HCT116 (cell line): ENCODE measurements at regions not wholly inside any gene's neighbourhood (a gene's known extent, or its start where the extent isn't known, plus 50 kb on each side); places are given as distances from the start of the nearest gene placed in this dataset.

Source experiments
- ATAC-seq: fragments of 200-7000 bp; cut with Tn5 transposase; 2 replicates; pipeline ENCODE4 v1.9.1; 2020; ENCODE audit warnings: mild to moderate bottlenecking, moderate library complexity
- BruUV-seq: library from RNA; stranded (reverse); fragments of 400-500 nt; replicated peaks from 2 replicates; lab custom pipeline; 2021; lab: Mats Ljungman, UMichigan
- CTCF ChIA-PET: fragments of 300-600 bp; sonication (Branson Sonifier 250); formaldehyde crosslinking; loops from one replicate; lab custom pipeline; 2021; ENCODE audit warnings: antibody characterized with exemption; lab: Charles Lee
- POLR2A ChIA-PET: fragments of 300-600, 350-600 bp; sonication (Branson Sonifier 250); formaldehyde crosslinking; loops from one replicate; lab custom pipeline; 2021; ENCODE audit warnings: antibody characterized with exemption; lab: Charles Lee
- RAD21 ChIA-PET, 2 experiments: fragments of 300-600 bp; sonication (Branson Sonifier 250); formaldehyde crosslinking; loops; one replicate each; lab custom pipeline; 2023; ENCODE audit warnings: low total read pairs in 2 of 2; ENCODE audit not compliant: uncharacterized antibody in 2 of 2, unreplicated experiment in 2 of 2, low non-redundant PET in 1 of 2; lab: Charles Lee
- DNase-seq: peaks from one replicate; pipeline ENCODE4 v3.0.0-alpha.2; 2010; ENCODE audit warnings: low read depth, low spot score
- H2AFZ ChIP-seq: fragments of 200-600 bp; shearing (Covaris generic), sonication (generic); 2 replicates; pipeline ENCODE4 v1.6.1; 2017; ENCODE audit warnings: low read depth, mixed run types, mixed read lengths, antibody characterized with exemption, low read length; ENCODE audit not compliant: poor library complexity, severe bottlenecking
- H3K27ac ChIP-seq: 2 replicates; pipeline ENCODE4 v1.5.1; 2012; ENCODE audit warnings: low read depth, low read length
- H3K27me3 ChIP-seq: fragments of 200-600 bp; sonication (generic); 2 replicates; pipeline ENCODE4 v1.6.1; 2016; ENCODE audit warnings: mixed run types, low read length, mixed read lengths; ENCODE audit not compliant: insufficient read depth
- H3K36me3 ChIP-seq, 2 experiments: fragments of 200-500 bp in 1 of 2; fragments of 200-600 bp in 1 of 2; sonication (Bioruptor generic) in 1 of 2; sonication (generic) in 1 of 2; 2 replicates each; pipeline versions ENCODE4 v1.5.1 to v1.6.1; 2014 to 2016; ENCODE audit warnings: low read length in 2 of 2, inconsistent platforms in 1 of 2, mixed read lengths in 1 of 2, mixed run types in 1 of 2; ENCODE audit not compliant: insufficient read depth in 2 of 2, control insufficient read depth in 1 of 2
- H3K4me1 ChIP-seq, 2 experiments: fragments of 200-600 bp in 1 of 2; sonication (generic) in 1 of 2; 2 replicates each; pipeline versions ENCODE4 v1.5.1 to v1.6.1; 2012 to 2017; ENCODE audit warnings: low read length in 2 of 2, inconsistent platforms in 1 of 2, mild to moderate bottlenecking in 1 of 2, mixed read lengths in 1 of 2, mixed run types in 1 of 2, moderate library complexity in 1 of 2; ENCODE audit not compliant: insufficient read depth in 2 of 2, control insufficient read depth in 1 of 2
- H3K4me2 ChIP-seq: fragments of 200-600 bp; sonication (generic); 2 replicates; pipeline ENCODE4 v1.6.1; 2017; ENCODE audit warnings: mixed run types, low read length, mixed read lengths
- H3K4me3 ChIP-seq, 2 experiments: fragments of 200-600 bp in 1 of 2; sonication (generic) in 1 of 2; replicated peaks in 1 of 2; 2 replicates each; pipeline ENCODE4 v1.5.1; 2011 to 2016; ENCODE audit warnings: low read length in 2 of 2, control low read depth in 1 of 2, low read depth in 1 of 2, mild to moderate bottlenecking in 1 of 2, mixed read lengths in 1 of 2, mixed run types in 1 of 2
- H3K79me2 ChIP-seq: fragments of 200-600 bp; sonication (generic); 2 replicates; pipeline ENCODE4 v1.6.1; 2017; ENCODE audit warnings: mild to moderate bottlenecking, mixed run types, low read length, moderate library complexity, mixed read lengths; ENCODE audit not compliant: insufficient read depth
- H3K9ac ChIP-seq: fragments of 200-600 bp; sonication (generic); 2 replicates; pipeline ENCODE4 v1.6.1; 2016; ENCODE audit warnings: low read length, mixed read lengths
- H3K9me2 ChIP-seq: fragments of 200-600 bp; sonication (generic), shearing (Covaris generic); 2 replicates; pipeline ENCODE4 v1.6.1; 2017; ENCODE audit warnings: mixed run types, mild to moderate bottlenecking, moderate library complexity; ENCODE audit not compliant: insufficient read depth
- H3K9me3 ChIP-seq, 2 experiments: fragments of 200-500 bp in 1 of 2; fragments of 200-600 bp in 1 of 2; sonication (Bioruptor generic) in 1 of 2; sonication (generic) in 1 of 2; 2 replicates each; pipeline ENCODE4 v1.6.1; 2014 to 2017; ENCODE audit warnings: low read length in 2 of 2, mixed read lengths in 2 of 2, inconsistent platforms in 1 of 2, low read depth in 1 of 2, mild to moderate bottlenecking in 1 of 2, mixed run types in 1 of 2, moderate library complexity in 1 of 2; ENCODE audit not compliant: control insufficient read depth in 1 of 2, insufficient read depth in 1 of 2
- H4K20me1 ChIP-seq: fragments of 200-600 bp; sonication (generic), shearing (Covaris generic); 2 replicates; pipeline ENCODE4 v1.6.1; 2017; ENCODE audit warnings: mixed run types, mild to moderate bottlenecking, moderate library complexity; ENCODE audit not compliant: insufficient read depth
- CBX3 ChIP-seq: IDR thresholded peaks from 2 replicates; pipeline ENCODE4 v1.6.1; 2012; ENCODE audit warnings: low read depth
- CEBPB ChIP-seq: IDR thresholded peaks from 2 replicates; pipeline ENCODE4 v1.6.1; 2012; ENCODE audit warnings: low read depth
- ELF1 ChIP-seq: IDR thresholded peaks from 2 replicates; pipeline ENCODE4 v1.6.1; 2012; ENCODE audit warnings: low read depth, borderline replicate concordance
- POLR2A ChIP-seq: IDR thresholded peaks from 2 replicates; pipeline ENCODE4 v1.7.0; 2011; ENCODE audit warnings: borderline replicate concordance; ENCODE audit not compliant: insufficient read depth, insufficient read length; ENCODE audit errors: extremely low read depth
- RAD21 ChIP-seq: IDR thresholded peaks from 2 replicates; pipeline ENCODE4 v1.6.1; 2012; ENCODE audit warnings: low read depth, mild to moderate bottlenecking
- SRF ChIP-seq: IDR thresholded peaks from 2 replicates; pipeline ENCODE4 v1.6.1; 2012; ENCODE audit warnings: low read depth
- intact Hi-C: fragments of 100-400 bp; cut with micrococcal nuclease; formaldehyde crosslinking; loops from 2 replicates; pipeline ENCODE4 v1.10.0; 2022
- TF ChIP-seq, protein P1 (sequence below): IDR thresholded peaks from 2 replicates; pipeline ENCODE4 v1.6.1; 2012
- TF ChIP-seq, protein P2 (sequence below), 3 experiments: fragments of 200-600 bp in 1 of 3; sonication (generic) in 1 of 3; IDR thresholded peaks in 2 of 3; conservative IDR thresholded peaks in 1 of 3; 2 replicates each; pipeline ENCODE4 v1.5.1; 2012 to 2017; ENCODE audit warnings: low read depth in 2 of 3, low read length in 2 of 3, antibody characterized with exemption in 1 of 3, borderline replicate concordance in 1 of 3, control low read depth in 1 of 3, mild to moderate bottlenecking in 1 of 3, mixed read lengths in 1 of 3, mixed run types in 1 of 3, moderate library complexity in 1 of 3; ENCODE audit not compliant: insufficient read depth in 1 of 3
- TF ChIP-seq, protein P3 (sequence below): IDR thresholded peaks from 2 replicates; pipeline ENCODE4 v1.6.1; 2012

DNA sequence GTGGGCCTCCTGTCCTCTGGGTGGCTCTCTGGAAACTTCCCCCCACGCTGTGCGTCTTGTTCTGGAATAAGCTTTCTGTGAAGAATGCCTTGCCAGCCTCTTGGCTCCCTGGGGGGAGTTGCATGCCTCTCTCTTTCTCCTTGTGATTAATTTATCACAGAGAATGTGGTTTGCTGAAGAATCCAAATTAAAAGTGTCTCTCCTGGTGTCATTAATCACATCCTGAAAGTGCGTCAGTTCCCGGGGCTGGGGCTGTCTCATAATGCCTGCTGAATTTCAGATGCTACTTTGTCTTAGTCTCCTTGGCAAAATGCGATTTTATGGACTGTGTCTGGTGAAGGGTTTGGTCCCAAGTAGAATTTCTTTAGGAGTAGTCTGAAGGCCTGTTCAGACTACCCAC, 787.7 kb upstream of the TMEM132C start:
- Histone ChIP-seq H2AFZ (no peak overlapping the region), H3K9me2 (no peaks in the 10 kb centered on the region), H4K20me1 (no peaks in the 10 kb centered on the region), H3K27me3 (no peaks in the 10 kb centered on the region), H3K36me3 (no peaks in the 10 kb centered on the region), H3K27ac (no peak overlapping the region), H3K4me2 (no peak overlapping the region), H3K4me3 (no peak overlapping the region), H3K9ac (no peak overlapping the region), H3K4me1 (no peaks in the 10 kb centered on the region), H3K9me3 (peaks cover 3 to 6% of the 10 kb centered on the region in 2 experiments; a peak in 1 of 4 replicates), H3K79me2 (no peaks in the 10 kb centered on the region)
- POLR2A ChIA-PET, result no interaction called here
- CTCF ChIA-PET, result no interaction called here
- BruUV-seq, result no TSS peak
- RAD21 ChIA-PET, result no interaction called here
- TF ChIP-seq, protein P1, sequence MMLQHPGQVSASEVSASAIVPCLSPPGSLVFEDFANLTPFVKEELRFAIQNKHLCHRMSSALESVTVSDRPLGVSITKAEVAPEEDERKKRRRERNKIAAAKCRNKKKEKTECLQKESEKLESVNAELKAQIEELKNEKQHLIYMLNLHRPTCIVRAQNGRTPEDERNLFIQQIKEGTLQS, result no peak
- no peak for TF ChIP-seq CEBPB
- TF ChIP-seq, protein P2, sequence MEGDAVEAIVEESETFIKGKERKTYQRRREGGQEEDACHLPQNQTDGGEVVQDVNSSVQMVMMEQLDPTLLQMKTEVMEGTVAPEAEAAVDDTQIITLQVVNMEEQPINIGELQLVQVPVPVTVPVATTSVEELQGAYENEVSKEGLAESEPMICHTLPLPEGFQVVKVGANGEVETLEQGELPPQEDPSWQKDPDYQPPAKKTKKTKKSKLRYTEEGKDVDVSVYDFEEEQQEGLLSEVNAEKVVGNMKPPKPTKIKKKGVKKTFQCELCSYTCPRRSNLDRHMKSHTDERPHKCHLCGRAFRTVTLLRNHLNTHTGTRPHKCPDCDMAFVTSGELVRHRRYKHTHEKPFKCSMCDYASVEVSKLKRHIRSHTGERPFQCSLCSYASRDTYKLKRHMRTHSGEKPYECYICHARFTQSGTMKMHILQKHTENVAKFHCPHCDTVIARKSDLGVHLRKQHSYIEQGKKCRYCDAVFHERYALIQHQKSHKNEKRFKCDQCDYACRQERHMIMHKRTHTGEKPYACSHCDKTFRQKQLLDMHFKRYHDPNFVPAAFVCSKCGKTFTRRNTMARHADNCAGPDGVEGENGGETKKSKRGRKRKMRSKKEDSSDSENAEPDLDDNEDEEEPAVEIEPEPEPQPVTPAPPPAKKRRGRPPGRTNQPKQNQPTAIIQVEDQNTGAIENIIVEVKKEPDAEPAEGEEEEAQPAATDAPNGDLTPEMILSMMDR (IDR thresholded peaks at IDR 0.05 in 2 of 3, conservative IDR thresholded peaks at IDR 0.05 in 1 of 3; ENCODE audit: borderline replicate concordance in 1 of 3, insufficient read depth in 1 of 3, low read depth in 2 of 3, low read length in 2 of 3), result no peak
- TF ChIP-seq, protein P3, sequence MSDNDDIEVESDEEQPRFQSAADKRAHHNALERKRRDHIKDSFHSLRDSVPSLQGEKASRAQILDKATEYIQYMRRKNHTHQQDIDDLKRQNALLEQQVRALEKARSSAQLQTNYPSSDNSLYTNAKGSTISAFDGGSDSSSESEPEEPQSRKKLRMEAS, result no peak
- no peak for TF ChIP-seq CBX3
- TF ChIP-seq SRF, result no peak
- TF ChIP-seq POLR2A, result no peak
- no peak for TF ChIP-seq RAD21
- TF ChIP-seq ELF1, result no peak
- ATAC-seq (no peak), DNase-seq (no peak)
- intact Hi-C loops, result no loop called here
